H1 (cell line): ENCODE measurements at regions not wholly inside any gene's neighbourhood (a gene's known extent, or its start where the extent isn't known, plus 50 kb on each side); places are given as distances from the start of the nearest gene placed in this dataset.

Experiments
- CTCF ChIA-PET: fragments of 300-600 bp; sonication (Branson Sonifier 250); formaldehyde crosslinking; loops from one replicate; lab custom pipeline; 2021; ENCODE audit not compliant: partially characterized antibody; lab: Charles Lee
- POLR2A ChIA-PET: fragments of 300-600 bp; sonication (Branson Sonifier 250); formaldehyde crosslinking; loops from one replicate; lab custom pipeline; 2021; ENCODE audit warnings: inconsistent platforms; ENCODE audit not compliant: partially characterized antibody; lab: Charles Lee
- DNase-seq, 2 experiments: peaks; one replicate each; pipeline versions ENCODE4 v3.0.0 to v3.0.0-alpha.2; 2010 to 2022; ENCODE audit warnings: low spot score in 2 of 2, low read depth in 1 of 2, mixed read lengths in 1 of 2
- FAIRE-seq: peaks from 2 replicates; lab custom pipeline; 2011; peaks lifted over from hg19 to GRCh38; lab: Jason Lieb, UNC
- H2AFZ ChIP-seq: 2 replicates; pipeline ENCODE4 v1.8.1; 2012; ENCODE audit warnings: low read length, inconsistent platforms
- H2AK5ac ChIP-seq: 2 replicates; pipeline ENCODE4 v1.6.1; 2013; ENCODE audit warnings: low read depth, low read length
- H2BK120ac ChIP-seq: replicated peaks from 2 replicates; pipeline ENCODE3; 2013; ENCODE audit warnings: low read depth, low read length, inconsistent platforms
- H2BK12ac ChIP-seq: 2 replicates; pipeline ENCODE4 v1.6.1; 2013; ENCODE audit warnings: low read depth, low read length
- H2BK15ac ChIP-seq: 2 replicates; pipeline ENCODE4 v1.6.1; 2013; ENCODE audit warnings: low read length
- H2BK20ac ChIP-seq: 2 replicates; pipeline ENCODE4 v1.6.1; 2013; ENCODE audit warnings: low read length
- H2BK5ac ChIP-seq: 2 replicates; pipeline ENCODE4 v1.6.1; 2013; ENCODE audit warnings: low read depth, low read length
- H3K14ac ChIP-seq: 2 replicates; pipeline ENCODE4 v1.6.1; 2013; ENCODE audit warnings: inconsistent platforms; ENCODE audit not compliant: insufficient read length
- H3K18ac ChIP-seq: 2 replicates; pipeline ENCODE4 v1.6.1; 2013; ENCODE audit warnings: low read length; ENCODE audit errors: extremely low read depth
- H3K23ac ChIP-seq: 2 replicates; pipeline ENCODE4 v1.6.1; 2013; ENCODE audit warnings: inconsistent platforms; ENCODE audit not compliant: insufficient read length
- H3K23me2 ChIP-seq: 2 replicates; pipeline ENCODE4 v1.6.1; 2013; ENCODE audit warnings: low read depth, low read length
- H3K27ac ChIP-seq: 2 replicates; pipeline ENCODE4 v1.6.1; 2011; ENCODE audit warnings: low read depth, low read length, inconsistent platforms
- H3K27me3 ChIP-seq, 4 experiments: replicated peaks in 1 of 4; 1 replicate in 1 of 4; 2 replicates in 3 of 4; pipeline versions ENCODE4 v1.6.1 to v1.8.1; 2011 to 2013; ENCODE audit warnings: low read length in 3 of 4, mild to moderate bottlenecking in 3 of 4, inconsistent platforms in 2 of 4, mixed read lengths in 2 of 4, moderate library complexity in 1 of 4; ENCODE audit not compliant: control insufficient read depth in 3 of 4, insufficient read depth in 3 of 4; ENCODE audit errors: extremely low read depth in 1 of 4
- H3K36me3 ChIP-seq, 4 experiments: 2 replicates each; pipeline versions ENCODE4 v1.6.1 to v1.8.1; 2011 to 2013; ENCODE audit warnings: mild to moderate bottlenecking in 4 of 4, low read length in 3 of 4, moderate library complexity in 2 of 4, control low read depth in 1 of 4, inconsistent platforms in 1 of 4; ENCODE audit not compliant: insufficient read depth in 4 of 4, control insufficient read depth in 2 of 4
- H3K4ac ChIP-seq: replicated peaks from 2 replicates; pipeline ENCODE3; 2013; ENCODE audit warnings: low read length, low read depth, mixed read lengths, inconsistent platforms; ENCODE audit not compliant: insufficient read length
- H3K4me1 ChIP-seq, 4 experiments: replicated peaks in 1 of 4; 1 replicate in 1 of 4; 2 replicates in 3 of 4; pipeline versions ENCODE4 v1.6.1 to v1.8.1; 2011 to 2013; ENCODE audit warnings: low read length in 3 of 4, inconsistent platforms in 2 of 4, mixed read lengths in 1 of 4; ENCODE audit not compliant: insufficient read depth in 4 of 4, control insufficient read depth in 3 of 4
- H3K4me2 ChIP-seq, 2 experiments: 2 replicates each; pipeline versions ENCODE4 v1.6.1 to v1.8.1; 2011 to 2013; ENCODE audit warnings: low read depth in 2 of 2, low read length in 2 of 2, control low read depth in 1 of 2, inconsistent platforms in 1 of 2, mild to moderate bottlenecking in 1 of 2; ENCODE audit not compliant: insufficient read depth in 1 of 2
- H3K4me3 ChIP-seq, 4 experiments: fragments of 200-600, 300-600 bp in 1 of 4; sonication (generic), shearing (Covaris generic), sonication (Bioruptor Twin) in 1 of 4; 2 replicates each; pipeline versions ENCODE4 v1.5.1 to v1.8.1; 2011 to 2016; ENCODE audit warnings: low read length in 4 of 4, low read depth in 3 of 4, control low read depth in 2 of 4, inconsistent platforms in 2 of 4, mild to moderate bottlenecking in 2 of 4, mixed read lengths in 1 of 4, moderate library complexity in 1 of 4; ENCODE audit not compliant: insufficient read depth in 2 of 4; ENCODE audit errors: extremely low read depth in 1 of 4
- H3K56ac ChIP-seq: replicated peaks from 2 replicates; pipeline ENCODE3; 2013; ENCODE audit warnings: low read depth, mild to moderate bottlenecking, mixed read lengths, low read length, inconsistent platforms; ENCODE audit not compliant: insufficient read length
- H3K79me1 ChIP-seq: 2 replicates; pipeline ENCODE4 v1.6.1; 2013; ENCODE audit warnings: low read depth, low read length, control low read depth
- H3K79me2 ChIP-seq, 2 experiments: 2 replicates each; pipeline versions ENCODE4 v1.6.1 to v1.8.1; 2012 to 2013; ENCODE audit warnings: low read length in 2 of 2, mild to moderate bottlenecking in 2 of 2, inconsistent platforms in 1 of 2; ENCODE audit not compliant: insufficient read depth in 2 of 2, control insufficient read depth in 1 of 2
- H3K9ac ChIP-seq, 4 experiments: replicated peaks in 1 of 4; 1 replicate in 1 of 4; 2 replicates in 3 of 4; pipeline versions ENCODE4 v1.6.1 to v1.8.1; 2011 to 2013; ENCODE audit warnings: low read depth in 3 of 4, low read length in 3 of 4, control low read depth in 2 of 4, mild to moderate bottlenecking in 2 of 4, moderate library complexity in 2 of 4, inconsistent platforms in 1 of 4; ENCODE audit errors: extremely low read depth in 1 of 4
- H3K9me3 ChIP-seq, 2 experiments: 2 replicates each; pipeline versions ENCODE4 v1.6.1 to v1.8.1; 2012 to 2013; ENCODE audit warnings: mild to moderate bottlenecking in 2 of 2, moderate library complexity in 2 of 2, control low read depth in 1 of 2, inconsistent platforms in 1 of 2, low read depth in 1 of 2, low read length in 1 of 2, mixed read lengths in 1 of 2; ENCODE audit not compliant: insufficient read depth in 2 of 2
- H4K20me1 ChIP-seq, 2 experiments: replicated peaks in 1 of 2; 2 replicates each; pipeline versions ENCODE3 to v1.8.1; 2011 to 2013; ENCODE audit warnings: inconsistent platforms in 2 of 2, low read length in 2 of 2, mild to moderate bottlenecking in 1 of 2; ENCODE audit not compliant: insufficient read depth in 2 of 2, control insufficient read depth in 1 of 2
- H4K5ac ChIP-seq: 2 replicates; pipeline ENCODE4 v1.6.1; 2013; ENCODE audit warnings: low read length, low read depth, mixed read lengths, inconsistent platforms; ENCODE audit not compliant: insufficient read length
- H4K8ac ChIP-seq: 2 replicates; pipeline ENCODE4 v1.8.0; 2013; ENCODE audit warnings: mild to moderate bottlenecking, moderate library complexity, low read length, inconsistent platforms; ENCODE audit not compliant: insufficient read depth; ENCODE audit errors: extremely low read depth
- H4K91ac ChIP-seq: replicated peaks from 2 replicates; pipeline ENCODE3; 2013; ENCODE audit warnings: low read length, mixed read lengths, inconsistent platforms; ENCODE audit not compliant: insufficient read length
- BRCA1 ChIP-seq: IDR thresholded peaks from 2 replicates; pipeline ENCODE4 v1.6.1; 2012; ENCODE audit warnings: low read depth, low read length, improper control_type of control experiment
- CBX5 ChIP-seq: fragments of 300-800, 300-1000 bp; sonication (generic); IDR thresholded peaks from 2 replicates; pipeline ENCODE4 v1.7.1; 2016; ENCODE audit warnings: antibody characterized with exemption, low read length, low read depth
- CHD1 ChIP-seq: IDR thresholded peaks from 2 replicates; pipeline ENCODE4 v1.6.1; 2012; ENCODE audit warnings: low read depth, low read length, improper control_type of control experiment
- EZH2 ChIP-seq: fragments of 200-600 bp; sonication (generic); IDR thresholded peaks from 2 replicates; pipeline ENCODE4 v1.7.1; 2012; ENCODE audit warnings: low read depth, mild to moderate bottlenecking, moderate library complexity, low read length, inconsistent platforms; ENCODE audit not compliant: severe bottlenecking
- KDM4A ChIP-seq: IDR thresholded peaks from one replicate; pipeline ENCODE4 v1.7.1; 2012; ENCODE audit warnings: low read depth, mild to moderate bottlenecking, moderate library complexity, low read length, inconsistent platforms; ENCODE audit not compliant: severe bottlenecking
- RAD21 ChIP-seq, 2 experiments: IDR thresholded peaks in 1 of 2; conservative IDR thresholded peaks in 1 of 2; 2 replicates each; pipeline ENCODE4 v1.6.1; 2011; ENCODE audit warnings: low read depth in 2 of 2, low read length in 2 of 2, improper control_type of control experiment in 1 of 2, inconsistent platforms in 1 of 2, mild to moderate bottlenecking in 1 of 2, moderate library complexity in 1 of 2
- SP1 ChIP-seq: IDR thresholded peaks from 2 replicates; pipeline ENCODE4 v1.6.1; 2011; ENCODE audit warnings: low read depth, low read length
- YY1 ChIP-seq: IDR thresholded peaks from 2 replicates; pipeline ENCODE4 v1.6.1; 2011; ENCODE audit warnings: low read depth, mild to moderate bottlenecking, low read length
- ZNF274 ChIP-seq: IDR thresholded peaks from 2 replicates; pipeline ENCODE4 v1.7.0; 2012; ENCODE audit warnings: low read length, borderline replicate concordance; ENCODE audit errors: extremely low read depth
- WGBS, 2 experiments: shearing (Covaris generic) in 1 of 2; methylation state at CpG; one replicate each; pipeline versions ENCODE4 v1.1.6 to v1.1.7; 2013 to 2015; ENCODE audit warnings: low lambda C conversion rate in 2 of 2, mixed read lengths in 2 of 2, inconsistent platforms in 1 of 2, low coverage in 1 of 2, missing lambda C conversion rate in 1 of 2; ENCODE audit not compliant: insufficient replicate concordance in 2 of 2, insufficient coverage in 1 of 2, insufficient read length in 1 of 2; ENCODE audit errors: extremely low coverage in 1 of 2, missing lambda C conversion rate in 1 of 2; 5-methylcytosine and 5-hydroxymethylcytosine counted together
- TF ChIP-seq, protein P1 (sequence below): IDR thresholded peaks from 2 replicates; pipeline ENCODE4 v1.6.1; 2012; ENCODE audit warnings: inconsistent platforms

- Histone ChIP-seq H3K23me2 (no peaks in the 10 kb centered on the region), H2AFZ (no peak overlapping the region; the same call in 1 of the 2 replicates), H2BK120ac (no peak overlapping the region), H3K4ac (no peak overlapping the region), H3K18ac (no peak overlapping the region), H2AK5ac (no peak overlapping the region), H2BK15ac (no peak overlapping the region), H4K91ac (no peak overlapping the region), H3K4me3 (no peak overlapping the region), H2BK12ac (no peak overlapping the region), H3K4me1 (peaks cover 0 to 5% (median under 1%) of the 10 kb centered on the region in 4 experiments; a peak in 3 of 7 replicates), H3K27ac (no peak overlapping the region), H3K27me3 (no peaks in the 10 kb centered on the region), H4K8ac (no peak overlapping the region), H3K9ac (no peak overlapping the region; a peak in 1 of 7 replicates), H2BK20ac (0 out of 2 replicates have a peak overlapping the region, but pooled peaks have one; percentile 15), H2BK5ac (no peak overlapping the region), H3K14ac (no peak overlapping the region), H3K79me2 (no peaks in the 10 kb centered on the region), H3K23ac (no peak overlapping the region), H3K4me2 (no peak overlapping the region), H3K36me3 (no peaks in the 10 kb centered on the region), H3K79me1 (no peaks in the 10 kb centered on the region), H3K9me3 (no peaks in the 10 kb centered on the region), H3K56ac (no peak overlapping the region), H4K20me1 (no peaks in the 10 kb centered on the region), H4K5ac (no peak overlapping the region)
- POLR2A ChIA-PET = no interaction called here
- CTCF ChIA-PET = interaction anchor here (2.1 kb wide), 1 partner anchor 10 kb away, joined by 5 read pairs; no protein-coding TSS in a partner anchor
- FAIRE-seq = no peak
- WGBS, 2 experiments = 93% methylated on average over 11 of the region's 11 CpGs; no CpG with 5 or more reads in 1 of the 2 experiments
- no peak for DNase-seq
- TF ChIP-seq CBX5 (no peak), CHD1 (no peak), EZH2 (no peak), KDM4A (no peak), ZNF274 (no peak), RAD21 (IDR thresholded peaks at IDR 0.05 in 1 of 2, conservative IDR thresholded peaks at IDR 0.05 in 1 of 2; ENCODE audit: low read depth in 2 of 2, low read length in 2 of 2) (no peak), SP1 (no peak), BRCA1 (no peak), YY1 (no peak)
- TF ChIP-seq, protein P1, sequence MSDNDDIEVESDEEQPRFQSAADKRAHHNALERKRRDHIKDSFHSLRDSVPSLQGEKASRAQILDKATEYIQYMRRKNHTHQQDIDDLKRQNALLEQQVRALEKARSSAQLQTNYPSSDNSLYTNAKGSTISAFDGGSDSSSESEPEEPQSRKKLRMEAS = no peak
These were observed 316.3 kb downstream of the NUAK1 start for GRCh38 chr12:105822131-105823105.
